ENCODE measurements at regions not wholly inside any gene's neighbourhood (a gene's known extent, or its start where the extent isn't known, plus 50 kb on each side); places are given as distances from the start of the nearest gene placed in this dataset.

GRCh38 chr12:128043317-128043716 is 223.7 kb upstream of the TMEM132C start:
- TF ChIP-seq POLR2A (IDR thresholded peaks at IDR 0.05) (no peak), CTCF (IDR thresholded peaks at IDR 0.05) (no peak)

All from heart left ventricle (tissue), 13 donors.